Breast epithelium (tissue), 3 donors: ENCODE measurements at regions not wholly inside any gene's neighbourhood (a gene's known extent, or its start where the extent isn't known, plus 50 kb on each side); places are given as distances from the start of the nearest gene placed in this dataset.

Experiments
- CTCF ChIP-seq, 3 donors: fragments of 450-650 bp; IDR thresholded peaks; one replicate each; pipeline ENCODE4 v1.5.1; 2016 to 2017; ENCODE audit warnings: antibody characterized with exemption in 3 of 3, mild to moderate bottlenecking in 3 of 3, moderate library complexity in 3 of 3
- POLR2A ChIP-seq: fragments of 450-650 bp; IDR thresholded peaks from one replicate; pipeline ENCODE4 v1.6.1; 2016; ENCODE audit warnings: antibody characterized with exemption, mild to moderate bottlenecking, moderate library complexity

DNA sequence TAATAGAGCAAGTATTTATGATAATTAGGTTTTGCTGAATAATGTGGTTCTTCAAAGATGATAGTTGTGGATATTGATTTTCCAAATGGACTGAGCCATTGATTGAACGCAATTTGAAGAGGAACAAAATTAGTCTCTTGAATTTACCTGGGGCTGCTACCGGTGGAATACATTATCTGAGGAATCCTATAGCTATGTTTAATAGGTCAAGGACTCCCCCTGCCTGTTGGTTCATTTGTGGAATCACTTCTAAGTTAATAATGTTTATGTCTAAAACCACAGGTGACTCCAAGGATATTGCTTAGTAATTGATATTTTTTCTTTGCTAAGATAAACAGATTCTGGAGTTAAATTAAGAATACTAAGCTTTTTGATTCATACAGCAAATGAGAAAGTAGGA lies 576.0 kb upstream of the PABPC4L start:
- no peak for TF ChIP-seq CTCF (IDR thresholded peaks at IDR 0.05)
- no peak for TF ChIP-seq POLR2A
